HG03175 (cell line): ENCODE measurements at regions not wholly inside any gene's neighbourhood (a gene's known extent, or its start where the extent isn't known, plus 50 kb on each side); places are given as distances from the start of the nearest gene placed in this dataset.
A peak's percentile ranks its signal among the peaks of the same experiment; 100 is the strongest.
"Not testable (repeated sequence)": the region's sequence is repeated elsewhere in the genome, so short reads cannot be mapped to it uniquely, and the experiment has no call there.

Source experiments
- ATAC-seq: cut with Tn5 transposase; IDR thresholded peaks from one replicate; pipeline ENCODE4 v1.9.1; 2021; ENCODE audit warnings: mild to moderate bottlenecking, moderate library complexity; ENCODE audit not compliant: unreplicated experiment

DNA sequence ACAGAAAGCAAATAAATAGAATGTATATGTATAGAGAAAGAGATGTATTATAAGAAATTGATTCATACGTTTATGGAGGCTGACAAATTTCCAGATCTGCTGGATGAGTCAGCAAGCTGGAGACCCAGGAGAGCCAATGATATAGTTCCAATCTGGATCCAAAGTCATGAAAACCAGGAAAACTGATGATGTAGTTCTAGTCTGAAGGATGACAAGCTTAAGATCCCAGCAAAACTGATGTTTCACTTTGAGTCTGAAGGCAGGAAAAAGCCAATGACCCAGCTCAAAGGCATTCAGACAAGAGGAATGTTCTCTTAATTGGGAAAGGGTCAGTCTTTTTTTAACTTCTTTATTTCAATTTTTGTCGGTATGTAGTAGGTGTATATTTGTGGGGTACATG, 102.6 kb downstream of the LHFPL1 start:
- no peak for ATAC-seq

DNA sequence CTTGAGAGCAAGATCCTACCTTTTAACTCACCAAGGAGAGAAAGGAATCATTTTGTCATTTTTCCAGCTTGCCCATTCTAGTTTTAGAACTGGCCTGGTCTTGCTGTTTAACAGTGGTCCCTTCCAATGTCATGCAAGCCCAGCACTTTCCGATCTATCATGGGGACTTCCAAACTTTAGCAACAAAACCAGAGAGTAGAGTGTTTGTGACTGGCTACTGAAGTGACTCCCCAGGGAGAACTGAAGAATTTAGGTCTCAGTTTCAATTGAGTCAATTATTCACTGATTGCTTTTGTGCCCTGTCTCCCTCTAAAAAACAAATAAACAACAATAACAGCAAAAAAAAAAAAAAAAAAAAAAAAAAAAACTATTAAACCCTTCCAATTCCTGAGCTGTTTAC, 108.3 kb downstream of the LHFPL1 start:
- peak; percentile 70 for ATAC-seq

DNA sequence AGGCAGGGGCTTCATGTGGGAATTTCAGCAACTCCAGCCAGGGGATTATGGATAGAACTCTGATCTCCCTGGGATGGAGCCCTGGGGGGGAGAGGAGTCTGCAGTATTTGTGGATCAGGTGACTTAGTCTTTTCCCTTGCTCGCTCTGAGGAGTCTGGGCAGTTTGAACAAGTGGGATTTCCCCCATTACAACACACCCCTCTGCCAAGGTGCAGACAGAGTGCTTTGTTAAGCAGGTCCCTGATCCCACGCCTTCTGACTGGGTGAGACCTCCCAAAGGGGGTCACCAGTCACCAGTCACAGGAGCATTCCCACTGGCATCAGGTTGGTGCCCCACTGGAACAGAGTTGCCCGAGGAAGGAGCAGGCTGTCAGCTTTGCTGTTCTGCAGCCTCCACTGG, 123.9 kb downstream of the LHFPL1 start:
- ATAC-seq = no peak

DNA sequence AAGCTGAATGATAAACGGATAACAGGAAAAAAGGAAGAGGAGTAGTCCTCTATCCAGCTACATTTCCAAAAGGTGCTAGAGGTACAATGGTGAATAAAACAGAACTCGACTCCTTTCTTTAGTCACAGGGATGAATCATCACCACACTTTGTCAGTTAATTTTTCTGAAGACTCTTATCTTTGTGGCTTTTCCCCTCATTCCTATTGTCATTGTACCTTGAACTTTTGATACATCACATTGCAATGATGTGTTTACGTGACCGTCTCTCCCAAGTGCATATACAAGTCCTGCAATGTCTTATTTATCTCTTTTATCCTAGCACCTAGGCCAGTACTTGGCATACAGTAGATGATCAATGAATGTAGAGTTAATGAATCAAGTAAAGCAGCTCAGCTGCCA, 134.7 kb downstream of the LHFPL1 start:
- no peak for ATAC-seq

DNA sequence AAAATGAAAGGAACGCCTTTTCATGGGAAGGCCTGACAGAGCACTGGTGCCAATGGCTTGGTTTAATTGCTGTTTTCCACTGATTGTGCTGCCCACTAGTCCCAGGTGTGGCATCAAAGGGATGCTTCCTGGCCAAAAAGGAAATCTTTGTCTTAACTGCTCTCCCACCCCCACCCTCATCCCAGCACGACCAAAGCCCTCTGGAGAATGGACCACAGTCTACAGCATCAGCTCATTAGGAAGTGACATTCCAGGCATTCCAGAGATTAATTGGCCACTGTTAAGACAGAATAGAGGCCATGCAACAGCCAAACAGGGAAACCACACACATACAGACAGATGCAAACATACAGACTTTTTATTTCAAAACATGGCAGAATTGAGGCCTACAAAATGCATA, 143.2 kb downstream of the LHFPL1 start:
- no peak for ATAC-seq

DNA sequence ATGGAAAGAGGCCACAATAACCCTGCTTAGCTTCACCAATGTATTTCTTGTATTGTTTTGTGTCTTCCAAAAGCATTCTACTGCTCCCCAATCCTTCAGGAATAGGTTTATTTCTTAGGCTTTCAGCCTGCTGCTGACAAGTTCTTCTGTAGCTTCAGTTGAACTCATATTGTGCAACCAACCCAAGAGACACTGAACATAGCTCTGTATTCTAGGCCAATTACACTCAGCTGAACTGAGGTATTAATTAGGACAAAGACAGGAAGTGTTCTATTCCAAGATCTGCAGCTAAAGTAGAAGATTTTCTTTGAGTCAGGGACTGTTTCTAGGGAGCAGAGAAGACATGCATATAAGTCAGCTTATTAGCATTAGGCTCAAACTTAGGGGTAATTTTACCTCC, 151.8 kb downstream of the LHFPL1 start:
- ATAC-seq = no peak

DNA sequence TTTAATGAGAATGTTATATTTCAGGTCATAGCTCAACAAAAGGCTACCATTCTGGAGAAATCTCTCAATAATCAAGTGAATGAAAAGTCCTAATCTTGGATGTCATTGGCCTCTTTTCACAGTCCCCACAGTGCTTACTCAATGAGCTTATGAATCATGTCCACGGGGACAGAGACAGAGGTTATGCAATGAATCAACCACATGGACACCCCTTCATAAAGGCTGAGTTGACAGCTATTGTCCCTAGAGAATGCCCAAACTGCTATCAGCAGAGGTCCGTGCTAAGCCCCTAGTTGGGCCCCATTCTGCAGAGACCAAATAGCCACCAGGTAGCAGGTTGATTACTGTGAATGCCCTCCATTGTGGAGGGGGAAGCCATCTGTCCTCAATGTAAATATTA, 158.1 kb downstream of the LHFPL1 start:
- no peak for ATAC-seq

DNA sequence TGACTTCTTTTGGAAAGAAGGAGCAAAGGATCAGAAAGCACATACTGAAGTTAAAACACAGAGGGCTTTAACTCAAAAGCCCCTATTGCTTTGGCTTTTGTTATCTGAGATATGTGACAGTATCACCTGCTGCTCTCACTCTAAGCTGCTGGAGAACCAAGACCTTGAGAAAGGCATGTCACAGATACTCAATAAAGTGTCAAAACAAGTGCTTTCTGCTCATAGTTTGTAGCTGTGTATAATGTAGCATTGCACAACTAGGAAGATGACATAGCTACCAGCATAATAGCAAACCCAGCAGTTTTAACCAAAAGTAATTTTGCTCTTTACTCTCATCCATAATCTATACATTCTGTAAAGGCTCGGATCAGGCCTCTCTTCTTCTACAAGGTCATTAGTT, 159.6 kb downstream of the LHFPL1 start:
- ATAC-seq = no peak

DNA sequence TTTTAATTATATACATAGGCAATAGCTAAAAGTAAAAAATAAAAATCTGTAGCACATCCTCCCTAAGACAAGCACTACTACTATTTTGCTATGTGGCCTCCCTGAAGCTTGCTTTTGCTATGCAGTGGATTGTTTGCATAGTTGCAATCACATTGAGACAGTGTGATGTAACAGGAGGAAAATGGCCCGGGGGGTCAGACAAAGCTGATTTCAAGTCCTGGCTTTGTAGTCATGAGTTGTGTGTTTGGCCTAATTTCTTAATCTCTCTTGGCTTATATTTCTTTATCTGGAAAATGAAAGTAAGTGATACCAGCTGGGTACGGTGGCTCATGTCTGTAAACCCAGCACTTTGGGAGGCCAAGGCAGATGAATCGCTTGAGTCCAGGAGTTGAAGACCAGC, 166.6 kb downstream of the LHFPL1 start:
- ATAC-seq = no peak

DNA sequence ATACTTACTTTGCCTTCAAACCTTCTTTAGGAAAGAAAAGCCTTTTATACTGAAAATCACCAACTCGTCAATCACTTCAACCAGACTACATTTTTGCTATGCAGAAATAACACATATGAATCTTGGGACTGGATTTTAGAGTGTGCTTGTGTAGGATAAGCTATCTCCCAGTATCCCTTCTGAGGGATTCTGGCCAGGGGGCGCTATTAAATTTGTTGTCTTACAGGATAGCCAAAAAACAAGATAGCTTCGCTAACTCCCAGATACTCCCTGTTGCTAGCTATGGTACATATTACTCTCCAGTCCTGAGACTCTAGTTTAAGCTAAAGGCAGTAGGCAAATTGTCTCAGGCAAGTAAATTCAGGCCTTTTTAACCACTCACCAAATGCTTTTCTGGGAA, 167.2 kb downstream of the LHFPL1 start:
- ATAC-seq = no peak

DNA sequence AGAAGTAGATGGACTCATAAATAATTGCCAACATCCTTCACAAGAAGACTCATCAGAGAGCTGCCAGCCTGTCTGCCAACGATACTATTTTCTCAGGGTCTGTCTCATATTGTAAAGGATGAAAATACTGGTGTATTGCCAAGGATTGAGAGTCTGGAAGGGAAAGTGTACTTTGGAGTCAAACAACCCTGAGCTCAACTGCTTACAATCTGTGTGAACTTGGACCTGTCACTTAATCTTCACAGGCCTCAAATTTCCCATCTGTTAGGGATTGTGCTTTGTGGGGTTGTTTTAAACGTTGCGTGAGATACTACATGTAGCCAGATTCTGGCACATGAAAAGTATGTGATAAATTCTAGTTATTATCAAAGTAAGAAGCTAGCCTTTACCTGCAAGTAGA, 169.1 kb downstream of the LHFPL1 start:
- no peak for ATAC-seq

DNA sequence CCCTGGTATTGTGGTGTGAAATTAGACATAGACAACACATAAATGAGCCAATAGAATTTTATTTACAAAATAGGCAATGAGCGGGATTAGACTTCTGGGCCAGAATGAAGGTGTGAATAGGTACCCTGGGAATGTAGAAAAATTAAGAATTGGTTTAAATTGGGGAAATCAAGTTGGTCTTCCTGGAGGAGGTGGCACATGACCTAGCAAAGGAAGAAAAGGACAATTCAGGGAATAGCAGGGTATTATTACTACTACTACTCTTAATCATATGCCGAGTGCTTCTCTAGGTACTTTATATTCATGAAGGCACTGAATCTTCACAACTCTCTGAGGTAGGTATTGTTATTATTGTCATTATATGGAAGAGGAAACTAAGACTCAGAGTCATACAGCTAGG, 202.1 kb downstream of the LHFPL1 start:
- ATAC-seq = no peak

DNA sequence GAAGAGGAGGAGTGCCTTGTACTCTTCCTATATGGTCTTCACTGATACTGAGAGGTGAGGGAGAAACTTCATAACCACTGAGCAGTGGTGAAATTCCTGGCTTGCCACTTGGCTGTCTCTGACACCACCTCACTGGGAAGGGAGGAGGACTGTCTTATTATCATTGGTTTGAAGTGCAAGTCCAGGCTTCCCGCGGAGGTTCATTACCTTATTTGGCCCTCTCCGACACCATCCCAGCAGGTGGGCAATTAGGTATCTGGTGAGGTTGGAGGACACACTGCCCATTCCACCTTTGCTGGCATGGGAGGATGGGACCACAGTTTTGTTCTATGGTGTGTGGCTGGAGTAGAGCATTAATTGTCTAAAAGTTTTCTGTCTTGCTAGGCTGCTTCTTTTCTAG, 206.1 kb downstream of the LHFPL1 start:
- no peak for ATAC-seq

DNA sequence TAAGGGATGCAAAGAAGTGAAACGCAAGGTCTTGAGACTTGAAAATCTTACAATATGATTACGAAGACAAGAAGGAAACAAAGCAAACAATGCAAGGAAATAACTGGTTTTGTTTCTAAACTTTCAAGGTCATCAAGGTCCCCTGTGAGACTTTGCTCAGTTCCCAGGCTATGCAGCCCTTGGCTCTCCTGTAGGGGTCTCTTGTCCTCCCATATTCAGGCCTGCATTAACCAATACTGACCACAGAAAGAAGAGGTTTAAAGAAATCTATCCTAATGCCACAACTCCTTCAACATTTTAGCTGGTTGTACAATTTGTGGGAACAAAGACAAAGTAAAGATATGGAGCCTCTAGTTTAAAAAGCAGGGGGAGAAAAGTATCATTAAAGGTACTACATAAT, 209.2 kb downstream of the LHFPL1 start:
- no peak for ATAC-seq

DNA sequence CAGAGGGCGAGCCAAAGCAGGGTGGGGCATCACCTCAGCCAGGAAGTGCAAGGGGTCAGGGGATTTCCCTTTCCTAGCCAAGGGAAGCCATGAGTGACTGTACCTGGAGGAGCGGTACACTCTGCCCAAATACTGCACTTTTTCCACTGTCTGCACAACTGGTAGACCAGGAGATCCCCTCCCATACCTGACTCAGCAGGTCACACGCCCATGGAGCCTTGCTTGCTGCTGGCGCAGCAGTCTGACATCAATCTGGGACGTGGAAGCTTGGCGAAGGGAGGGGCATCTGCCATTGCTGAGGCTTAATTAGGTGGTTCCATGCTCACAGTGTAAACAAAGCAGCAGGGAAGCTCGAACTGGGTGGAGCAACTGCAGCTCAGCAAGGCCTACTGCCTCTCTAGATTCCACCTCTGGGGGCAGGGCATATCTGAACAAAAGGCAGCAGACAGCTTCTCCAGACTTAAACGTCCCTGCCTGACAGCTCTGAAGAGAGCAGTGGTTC, 217.7 kb downstream of the LHFPL1 start:
- ATAC-seq = not testable (repeated sequence)

DNA sequence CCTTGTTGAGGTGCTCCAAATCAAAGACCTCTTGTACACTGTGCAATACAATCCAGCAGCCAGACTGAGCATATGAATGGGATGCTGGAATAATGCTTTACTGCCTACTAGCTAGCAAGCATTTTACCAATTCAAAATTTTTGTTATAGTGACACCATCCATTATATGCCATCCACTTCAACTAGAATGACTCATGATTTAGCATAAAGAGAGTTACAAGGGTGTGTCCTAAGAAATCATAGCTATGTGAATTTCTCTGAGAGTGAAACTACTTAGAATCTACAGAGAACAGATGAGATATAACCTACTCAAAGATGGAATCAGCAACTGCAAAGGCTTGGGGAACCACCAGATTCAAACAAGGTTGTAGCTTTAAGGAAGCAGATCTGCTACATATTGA, 221.9 kb downstream of the LHFPL1 start:
- no peak for ATAC-seq

DNA sequence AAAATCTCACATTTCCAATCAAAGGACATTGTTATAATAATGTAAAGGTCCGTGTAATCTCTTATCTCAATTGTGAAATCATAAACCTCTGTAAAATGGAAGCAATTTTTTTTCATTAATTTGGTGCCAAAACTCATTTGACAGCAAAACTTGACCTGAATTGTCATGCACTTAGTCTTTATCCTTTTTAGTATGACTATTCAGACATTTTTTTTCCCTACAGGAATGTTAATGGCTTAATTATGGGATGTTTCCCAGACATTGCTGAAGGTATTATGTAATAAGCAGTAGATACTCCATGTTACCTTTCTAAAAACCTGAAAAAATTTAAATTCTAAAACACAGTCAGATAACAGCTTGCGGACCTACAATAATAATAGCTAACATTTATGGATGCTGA, 228.9 kb downstream of the LHFPL1 start:
- ATAC-seq = no peak

DNA sequence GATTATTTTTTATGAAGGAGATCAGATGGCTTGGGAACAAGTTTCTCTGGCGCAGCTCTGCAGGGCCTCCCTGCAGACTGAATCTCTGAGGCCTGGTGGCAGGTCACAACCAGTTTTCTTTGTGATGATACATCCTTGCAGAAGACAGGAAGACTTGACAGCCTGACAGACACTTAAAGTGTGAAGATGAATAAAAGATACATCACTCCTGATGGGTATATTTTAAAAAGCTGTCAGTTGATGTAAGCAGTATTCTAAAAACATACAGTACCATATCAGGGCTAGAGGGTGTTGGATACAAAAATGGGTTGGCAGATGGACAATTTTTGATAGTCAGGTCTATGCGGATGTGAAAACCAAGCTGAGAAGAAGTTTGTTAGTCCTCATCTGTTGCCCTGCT, 239.5 kb downstream of the LHFPL1 start:
- ATAC-seq = no peak

DNA sequence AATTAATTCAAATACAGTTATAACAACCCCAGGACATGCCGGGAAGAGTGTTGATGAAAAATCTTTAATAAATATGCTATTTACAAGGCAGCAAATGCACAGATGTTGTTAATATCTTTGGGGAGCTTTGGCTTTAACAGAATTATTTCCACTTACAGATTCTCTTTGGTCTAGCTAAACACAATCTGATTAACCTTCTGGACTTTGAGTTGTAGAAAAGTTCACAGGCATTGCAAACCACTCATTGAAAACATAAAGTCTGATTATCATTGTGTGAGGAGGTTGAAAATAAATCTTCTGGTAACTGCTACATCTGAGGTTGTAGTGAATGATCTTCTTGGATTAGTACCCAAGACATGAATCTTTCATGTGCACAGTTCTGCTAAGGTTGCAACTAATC, 255.6 kb downstream of the LHFPL1 start:
- no peak for ATAC-seq

DNA sequence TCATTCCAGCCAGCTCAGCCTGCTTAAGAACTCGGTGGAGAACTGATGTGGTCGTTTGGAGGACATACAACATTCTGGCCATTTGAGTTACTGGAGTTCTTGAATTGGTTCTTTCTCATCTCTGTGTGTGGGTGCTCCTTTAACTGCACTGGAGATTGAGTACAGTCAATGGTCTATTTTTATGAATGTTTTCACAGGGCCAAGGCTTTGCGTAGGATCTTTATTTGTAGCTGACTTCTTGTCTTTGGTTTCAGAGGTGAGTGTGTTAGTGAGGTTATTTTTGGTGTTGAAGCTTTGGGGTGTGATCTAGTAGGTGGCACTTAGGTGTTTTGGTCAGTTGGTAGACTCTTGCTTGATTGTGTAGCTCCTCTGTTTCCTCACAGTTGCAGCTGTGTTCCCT, 288.4 kb downstream of the LHFPL1 start:
- no peak for ATAC-seq

DNA sequence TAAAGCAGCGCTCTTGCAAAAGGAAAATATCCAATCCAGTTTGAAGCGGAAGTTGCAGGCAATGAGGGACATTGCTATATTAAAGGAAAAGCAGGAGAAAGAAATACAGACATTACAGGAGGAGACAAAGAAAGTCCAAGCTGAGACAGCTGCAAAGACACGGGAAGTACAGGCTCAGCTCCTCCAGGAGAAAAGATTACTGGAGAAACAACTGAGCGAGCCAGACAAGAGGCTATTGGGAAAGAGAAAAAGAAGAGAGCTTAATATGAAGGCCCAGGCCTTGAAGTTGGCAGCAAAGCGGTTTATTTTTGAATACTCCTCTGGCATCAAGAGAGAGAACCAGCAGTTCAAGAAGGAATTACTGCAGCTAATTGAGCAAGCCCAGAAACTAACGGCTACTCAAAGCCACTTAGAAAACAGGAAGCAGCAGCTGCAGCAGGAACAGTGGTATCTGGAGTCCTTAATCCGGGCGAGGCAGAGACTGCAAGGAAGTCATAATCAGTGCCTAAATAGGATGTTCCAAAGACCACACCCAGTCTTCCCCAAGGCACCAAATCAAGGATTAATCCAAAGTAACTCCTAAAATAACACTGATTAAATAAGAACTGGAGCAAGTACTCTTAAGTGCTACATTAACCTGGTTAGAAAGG, 298.0 kb downstream of the LHFPL1 start:
- ATAC-seq = not testable (repeated sequence)

DNA sequence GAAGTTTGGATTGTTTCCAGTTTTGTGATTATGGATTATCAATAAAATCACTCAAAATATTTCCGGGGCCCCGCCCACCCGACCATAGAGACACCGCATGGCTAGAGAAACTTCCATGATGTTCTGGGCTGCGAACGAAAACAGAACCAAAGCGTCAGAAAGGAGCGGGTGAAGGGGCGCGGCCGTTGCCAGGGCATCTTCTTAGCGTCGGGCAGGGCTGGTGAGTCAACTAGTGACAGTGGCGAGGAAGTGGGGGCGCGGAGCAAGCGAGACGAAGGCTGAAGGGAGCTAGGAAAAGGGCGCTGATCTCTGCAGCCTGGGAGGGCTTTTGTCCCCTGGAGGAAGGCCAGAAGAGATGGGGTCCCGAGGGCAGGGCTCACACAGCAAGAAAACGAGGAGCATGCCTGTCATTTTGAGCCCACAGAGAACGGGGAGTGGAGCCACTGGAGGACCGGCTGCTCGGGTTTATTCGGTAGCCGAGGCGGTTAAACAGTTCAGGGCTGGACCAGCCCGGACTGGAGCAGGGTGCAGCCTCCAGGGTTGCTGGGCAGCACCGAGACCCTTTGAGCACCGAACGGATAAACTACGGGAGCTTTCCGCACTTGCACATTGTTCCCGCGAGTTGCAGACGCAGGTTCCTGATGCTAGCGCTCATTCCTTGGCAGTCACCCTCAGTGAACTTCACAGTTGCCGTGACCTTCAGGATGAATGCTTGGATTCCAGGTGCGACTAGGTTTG, 298.1 kb upstream of the TRPC5 start:
- ATAC-seq = no peak

DNA sequence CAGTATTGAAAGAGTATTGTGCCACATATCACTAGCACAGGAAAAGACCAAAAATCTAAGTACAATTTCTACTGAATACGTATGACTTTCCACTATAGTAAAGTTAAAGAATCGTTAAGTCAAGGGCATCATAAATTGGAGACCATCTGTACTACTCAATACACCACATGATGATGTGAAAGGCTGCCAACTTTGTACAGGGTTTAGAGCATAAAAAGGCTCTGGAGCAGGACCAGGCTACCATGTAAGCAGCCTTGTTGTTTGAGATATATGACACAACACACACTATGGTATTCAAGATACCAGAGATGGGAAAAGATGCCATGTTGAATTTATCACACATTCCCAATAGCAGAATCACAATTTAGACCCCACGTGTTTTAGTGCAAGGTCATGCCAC, 294.9 kb upstream of the TRPC5 start:
- ATAC-seq = no peak
